GM20000 (cell line): ENCODE measurements at regions not wholly inside any gene's neighbourhood (a gene's known extent, or its start where the extent isn't known, plus 50 kb on each side); places are given as distances from the start of the nearest gene placed in this dataset.

Source experiments
- DNase-seq: peaks from one replicate; pipeline ENCODE4 v3.0.0; 2012; ENCODE audit warnings: low spot score
- CTCF ChIP-seq: IDR thresholded peaks from 2 replicates; pipeline ENCODE4 v1.5.1; 2012; ENCODE audit warnings: mild to moderate bottlenecking, control low read depth; ENCODE audit errors: extremely low read depth, missing control alignments

GRCh38 chr4:187294861-187295260 lies 571.2 kb upstream of the FAT1 start:
- no peak for TF ChIP-seq CTCF
- no peak for DNase-seq

- no peak for TF ChIP-seq CTCF
- DNase-seq, result no peak
These were observed 578.3 kb upstream of the FAT1 start for GRCh38 chr4:187301923-187302322.

- DNase-seq, result no peak
- TF ChIP-seq CTCF, result no peak
These were observed 578.9 kb upstream of the FAT1 start for GRCh38 chr4:187302457-187303150.

GRCh38 chr4:187304133-187304532 lies 580.5 kb upstream of the FAT1 start:
- TF ChIP-seq CTCF, result no peak
- no peak for DNase-seq

- DNase-seq, result no peak
- no peak for TF ChIP-seq CTCF
These were observed 583.5 kb upstream of the FAT1 start for GRCh38 chr4:187307131-187307530.

GRCh38 chr4:187309456-187309855 lies 585.8 kb upstream of the FAT1 start:
- no peak for DNase-seq
- no peak for TF ChIP-seq CTCF

GRCh38 chr4:187312299-187312698 lies 588.6 kb upstream of the FAT1 start:
- no peak for DNase-seq
- TF ChIP-seq CTCF, result no peak
